ENCODE measurements at regions not wholly inside any gene's neighbourhood (a gene's known extent, or its start where the extent isn't known, plus 50 kb on each side); places are given as distances from the start of the nearest gene placed in this dataset.

- TF ChIP-seq POLR2A (IDR thresholded peaks at IDR 0.05; ENCODE audit: low read depth, low read length) = no peak
- no peak for FAIRE-seq
These were observed 356.6 kb upstream of the IRX4 start for GRCh38 chr5:2239201-2239910.

GRCh38 chr5:2238732-2239131 is 356.0 kb upstream of the IRX4 start:
- FAIRE-seq (no peak), DNase-seq (ENCODE audit: insufficient read length, low spot score) (no peak)
- TF ChIP-seq POLR2A (IDR thresholded peaks at IDR 0.05; ENCODE audit: low read depth, low read length) = no peak

More at GRCh38 chr5:2239201-2239910, 356.6 kb upstream of the IRX4 start:
- DNase-seq (ENCODE audit: insufficient read length, low spot score) = no peak

- FAIRE-seq (no peak), DNase-seq (ENCODE audit: insufficient read length, low spot score) (no peak)
- TF ChIP-seq POLR2A (IDR thresholded peaks at IDR 0.05; ENCODE audit: low read depth, low read length) = no peak
These were observed 344.7 kb upstream of the IRX4 start for GRCh38 chr5:2227433-2227832.

GRCh38 chr5:2224689-2225088 is 342.0 kb upstream of the IRX4 start:
- no peak for TF ChIP-seq POLR2A (IDR thresholded peaks at IDR 0.05; ENCODE audit: low read depth, low read length)
- no peak for FAIRE-seq
- no peak for DNase-seq (ENCODE audit: insufficient read length, low spot score)

GRCh38 chr5:2223303-2223702 is 340.6 kb upstream of the IRX4 start:
- no peak for DNase-seq (ENCODE audit: insufficient read length, low spot score)
- no peak for FAIRE-seq
- no peak for TF ChIP-seq POLR2A (IDR thresholded peaks at IDR 0.05; ENCODE audit: low read depth, low read length)

GRCh38 chr5:2222246-2222992 is 339.7 kb upstream of the IRX4 start:
- TF ChIP-seq POLR2A (IDR thresholded peaks at IDR 0.05; ENCODE audit: low read depth, low read length) = no peak
- no peak for DNase-seq (ENCODE audit: insufficient read length, low spot score)
- no peak for FAIRE-seq

GRCh38 chr5:2221450-2221849 is 338.7 kb upstream of the IRX4 start:
- TF ChIP-seq POLR2A (IDR thresholded peaks at IDR 0.05; ENCODE audit: low read depth, low read length) = no peak
- FAIRE-seq = no peak

GRCh38 chr5:2220741-2221140 is 338.0 kb upstream of the IRX4 start:
- FAIRE-seq = no peak
- TF ChIP-seq POLR2A (IDR thresholded peaks at IDR 0.05; ENCODE audit: low read depth, low read length) = no peak

More at GRCh38 chr5:2221450-2221849, 338.7 kb upstream of the IRX4 start:
- no peak for DNase-seq (ENCODE audit: insufficient read length, low spot score)

GRCh38 chr5:2219149-2219776 is 336.5 kb upstream of the IRX4 start:
- no peak for TF ChIP-seq POLR2A (IDR thresholded peaks at IDR 0.05; ENCODE audit: low read depth, low read length)
- no peak for FAIRE-seq
- no peak for DNase-seq (ENCODE audit: insufficient read length, low spot score)

More at GRCh38 chr5:2220741-2221140, 338.0 kb upstream of the IRX4 start:
- DNase-seq (ENCODE audit: insufficient read length, low spot score) = no peak

- FAIRE-seq (no peak), DNase-seq (ENCODE audit: insufficient read length, low spot score) (no peak)
- no peak for TF ChIP-seq POLR2A (IDR thresholded peaks at IDR 0.05; ENCODE audit: low read depth, low read length)
These were observed 334.5 kb upstream of the IRX4 start for GRCh38 chr5:2217219-2217618.

- FAIRE-seq (no peak), DNase-seq (ENCODE audit: insufficient read length, low spot score) (no peak)
- TF ChIP-seq POLR2A (IDR thresholded peaks at IDR 0.05; ENCODE audit: low read depth, low read length) = no peak
These were observed 332.3 kb upstream of the IRX4 start for GRCh38 chr5:2214910-2215590.

GRCh38 chr5:2213121-2213730 is 330.5 kb upstream of the IRX4 start:
- DNase-seq (ENCODE audit: insufficient read length, low spot score) = no peak
- no peak for TF ChIP-seq POLR2A (IDR thresholded peaks at IDR 0.05; ENCODE audit: low read depth, low read length)
- FAIRE-seq = no peak

GRCh38 chr5:2212481-2212880 is 329.8 kb upstream of the IRX4 start:
- DNase-seq (ENCODE audit: insufficient read length, low spot score) = no peak
- no peak for TF ChIP-seq POLR2A (IDR thresholded peaks at IDR 0.05; ENCODE audit: low read depth, low read length)
- no peak for FAIRE-seq

- TF ChIP-seq POLR2A (IDR thresholded peaks at IDR 0.05; ENCODE audit: low read depth, low read length) = no peak
- DNase-seq (ENCODE audit: insufficient read length, low spot score) (no peak), FAIRE-seq (no peak)
These were observed 325.5 kb upstream of the IRX4 start for GRCh38 chr5:2208239-2208544.
